ENCODE measurements at regions not wholly inside any gene's neighbourhood (a gene's known extent, or its start where the extent isn't known, plus 50 kb on each side); places are given as distances from the start of the nearest gene placed in this dataset.

DNA sequence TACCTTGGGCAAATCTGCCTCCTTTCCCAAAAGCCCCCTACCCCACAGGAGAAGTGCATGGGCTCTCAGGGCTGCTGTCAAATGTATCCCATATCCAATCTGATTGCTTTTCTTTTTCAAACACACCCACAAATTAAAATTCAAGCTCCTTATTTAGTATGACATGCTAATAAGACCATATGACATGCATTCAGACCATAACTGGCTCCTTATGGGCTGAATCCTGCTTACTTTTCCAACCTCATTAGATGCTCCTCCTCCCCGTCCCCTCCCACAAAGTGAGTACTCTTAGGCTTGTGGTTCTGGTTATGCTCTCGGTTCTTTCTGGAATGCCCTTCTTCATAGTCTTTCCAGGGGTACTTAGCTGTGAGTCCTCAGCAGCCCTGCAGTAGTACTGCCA is 59.0 kb upstream of the TOM1L1 start:
- no peak for DNase-seq

DNA sequence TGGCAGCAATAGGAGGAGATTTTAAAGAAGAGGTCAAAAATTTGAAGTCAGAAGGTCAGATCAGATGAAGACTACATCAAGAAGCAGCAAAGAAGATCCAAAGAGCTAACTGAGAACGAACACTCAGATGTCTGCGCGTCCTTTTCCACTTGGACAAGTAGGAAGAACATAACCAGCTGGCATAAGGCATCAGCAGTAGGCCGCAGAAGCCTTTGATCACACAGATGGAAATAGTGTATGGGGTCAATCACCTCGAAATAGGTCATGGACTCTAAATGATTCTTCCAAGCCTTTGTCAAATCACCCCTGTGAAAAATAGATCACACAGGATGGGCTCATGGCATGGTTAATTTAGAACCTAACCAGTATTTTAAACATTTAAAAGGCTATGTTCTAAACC is 56.4 kb upstream of the TOM1L1 start:
- DNase-seq, result no peak

DNA sequence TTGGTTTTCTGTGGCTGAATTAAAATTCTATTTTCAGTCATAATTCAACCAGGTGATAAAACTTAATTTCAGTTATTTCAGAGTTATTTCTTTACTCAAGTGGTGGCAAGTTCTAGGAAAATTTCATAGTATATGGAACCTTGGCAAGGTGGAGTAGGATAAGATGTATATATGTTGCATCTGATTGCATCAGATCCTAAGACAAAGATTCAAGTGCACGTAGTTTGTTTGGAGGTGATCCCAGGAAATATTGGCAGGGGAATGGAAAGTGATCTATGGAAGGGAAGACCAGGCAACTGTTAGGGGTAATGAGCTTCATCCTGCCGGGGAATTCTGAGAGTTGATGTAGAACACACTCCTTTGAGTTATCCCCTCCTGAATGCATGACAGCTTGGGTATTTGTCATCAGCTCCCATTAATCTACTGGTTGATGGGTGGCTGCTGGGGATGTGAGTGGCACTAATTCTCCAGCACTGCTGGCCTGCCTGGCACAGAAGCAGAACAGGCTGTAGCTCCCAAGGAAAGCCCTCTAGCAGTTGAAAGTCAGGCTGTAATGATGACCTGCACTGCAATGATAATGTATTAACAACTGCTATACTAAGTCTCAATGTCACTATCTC is 52.2 kb upstream of the TOM1L1 start:
- no peak for DNase-seq

DNA sequence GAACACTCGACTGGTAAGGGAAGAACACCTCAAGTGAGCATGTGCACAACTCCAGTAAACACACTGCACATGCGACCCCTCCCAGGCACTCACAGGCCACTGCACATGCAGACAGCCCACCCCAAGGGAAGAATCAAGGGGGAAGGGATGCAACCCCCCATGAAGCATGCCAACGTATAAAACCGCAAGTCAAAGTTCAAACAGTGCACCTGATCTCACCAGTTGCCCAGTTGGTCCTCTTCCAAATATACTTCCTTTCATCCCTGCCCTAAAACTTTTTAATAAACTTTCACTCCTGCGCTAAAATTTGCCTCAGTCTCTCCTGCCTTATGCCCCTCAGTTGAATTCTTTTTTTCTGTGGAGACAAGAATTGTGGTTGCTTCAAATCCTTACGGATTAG is 51.0 kb upstream of the TOM1L1 start:
- DNase-seq, result no peak

Measured in DMS 273 treated with DMSO at 0.1 percent for 48 hours (cell line).